ENCODE measurements at regions not wholly inside any gene's neighbourhood (a gene's known extent, or its start where the extent isn't known, plus 50 kb on each side); places are given as distances from the start of the nearest gene placed in this dataset.

DNA sequence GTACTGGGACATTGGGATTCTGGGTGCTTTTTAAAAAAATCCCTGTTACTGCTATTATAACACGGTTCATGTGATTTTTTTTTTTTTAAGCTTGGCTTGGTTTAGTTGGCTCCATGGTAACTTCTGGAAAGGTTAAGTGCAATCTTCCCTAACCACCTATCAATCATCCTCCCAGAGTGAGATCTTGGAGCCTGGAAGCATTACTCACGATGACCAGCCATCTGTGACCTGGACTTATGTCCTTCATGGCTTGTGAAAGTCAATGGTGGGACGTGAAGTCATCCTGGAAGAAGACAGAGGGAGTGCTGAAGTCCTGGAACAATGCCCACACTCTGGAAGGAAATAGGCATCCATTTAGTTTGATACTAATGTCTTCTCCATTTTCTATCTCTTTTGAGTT, 135.5 kb upstream of the FRMD4A start:
- ChIA-PET CTCF (interaction anchor here (0.5 to 0.8 kb wide), 2 partner anchors 9 to 170 kb away, joined by 3 to 4 read pairs; no protein-coding TSS in a partner anchor), POLR2A (ENCODE audit: unreplicated experiment) (no interaction called here)
- Histone ChIP-seq H2AK9ac (replicated peaks; ENCODE audit: low read depth, low read length, poor library complexity) (no peak overlapping the region), H3K79me1 (ENCODE audit: low read depth in 1 of 2, low read length in 2 of 2) (no peaks in the 10 kb centered on the region), H4K8ac (ENCODE audit: low read depth in 2 of 2, low read length in 2 of 2) (no peak overlapping the region), H3K9ac (ENCODE audit: low read depth, low read length) (no peak overlapping the region), H4K5ac (ENCODE audit: low read depth, low read length) (no peak overlapping the region), H2AK5ac (ENCODE audit: low read depth, low read length) (no peak overlapping the region; the same call in 1 of the 2 replicates), H2BK120ac (ENCODE audit: low read depth, low read length) (no peak overlapping the region), H3K9me3 (ENCODE audit: control insufficient read depth, insufficient read depth, low read length) (no peaks in the 10 kb centered on the region), H3K27ac (ENCODE audit: insufficient read depth, low read length) (no peak overlapping the region), H2BK15ac (ENCODE audit: low read depth, low read length) (no peak overlapping the region), H3K4me3 (ENCODE audit: insufficient read depth, low read depth, low read length) (no peak overlapping the region), H3K4me1 (ENCODE audit: control insufficient read depth, insufficient read depth, low read length) (peaks cover 6% of the 10 kb centered on the region), H2BK20ac (ENCODE audit: low read depth, low read length) (no peak overlapping the region), H3K23ac (ENCODE audit: low read depth, low read length) (no peak overlapping the region), H3K56ac (ENCODE audit: extremely low read depth, insufficient read depth, low read length) (no peak overlapping the region), H3K14ac (replicated peaks; ENCODE audit: low read depth, low read length) (no peak overlapping the region), H3K27me3 (ENCODE audit: control insufficient read depth, insufficient read depth, low read length) (no peaks in the 10 kb centered on the region), H3K36me3 (ENCODE audit: control insufficient read depth, insufficient read depth, low read length) (no peaks in the 10 kb centered on the region), H3K4me2 (ENCODE audit: low read depth, low read length) (no peak overlapping the region), H3K4ac (ENCODE audit: low read depth, low read length) (no peak overlapping the region; the same call in 1 of the 2 replicates), H4K91ac (ENCODE audit: insufficient read depth, low read depth, low read length) (no peak overlapping the region), H3K9me1 (ENCODE audit: insufficient read depth, low read length) (no peaks in the 10 kb centered on the region), H2AFZ (replicated peaks; ENCODE audit: low read length, poor library complexity) (no peak overlapping the region), H4K20me1 (ENCODE audit: insufficient read depth, low read length) (no peaks in the 10 kb centered on the region), H2BK5ac (ENCODE audit: low read depth, low read length, poor library complexity, severe bottlenecking) (no peak overlapping the region), H3K18ac (ENCODE audit: low read depth, low read length) (peak overlapping the region; percentile 24; the same call in 1 of the 2 replicates)
- intact Hi-C loops (cut with micrococcal nuclease), result no loop called here
- dilution Hi-C loops (cut with HindIII; ENCODE audit: low sequenced_read_pairs, unreplicated experiment), result no loop called here
- TF ChIP-seq CHD1 (IDR thresholded peaks at IDR 0.05; ENCODE audit: low read depth, low read length) (no peak), RFX5 (IDR thresholded peaks at IDR 0.05; ENCODE audit: low read depth, low read length) (no peak), MAZ (IDR thresholded peaks at IDR 0.05; ENCODE audit: borderline replicate concordance, low read depth, low read length) (no peak), NFE2L2 (IDR thresholded peaks at IDR 0.05; ENCODE audit: low read depth, low read length) (no peak), BHLHE40 (IDR thresholded peaks at IDR 0.05; ENCODE audit: low read depth, low read length) (no peak), MXI1 (IDR thresholded peaks at IDR 0.05; ENCODE audit: borderline replicate concordance, low read depth, low read length) (no peak), POLR2A (IDR thresholded peaks at IDR 0.05; ENCODE audit: low read depth, low read length) (no peak), MAFK (IDR thresholded peaks at IDR 0.05; ENCODE audit: low read depth, low read length) (no peak), RAD21 (IDR thresholded peaks at IDR 0.05; ENCODE audit: low read length) (no peak), FOS (IDR thresholded peaks at IDR 0.05; ENCODE audit: low read depth, low read length) (no peak), CEBPB (IDR thresholded peaks at IDR 0.05; ENCODE audit: low read depth, low read length) (no peak), RCOR1 (IDR thresholded peaks at IDR 0.05; ENCODE audit: insufficient replicate concordance, low read length) (no peak), SMC3 (IDR thresholded peaks at IDR 0.05; ENCODE audit: low read depth, low read length) (no peak)
- TF ChIP-seq, protein P1, sequence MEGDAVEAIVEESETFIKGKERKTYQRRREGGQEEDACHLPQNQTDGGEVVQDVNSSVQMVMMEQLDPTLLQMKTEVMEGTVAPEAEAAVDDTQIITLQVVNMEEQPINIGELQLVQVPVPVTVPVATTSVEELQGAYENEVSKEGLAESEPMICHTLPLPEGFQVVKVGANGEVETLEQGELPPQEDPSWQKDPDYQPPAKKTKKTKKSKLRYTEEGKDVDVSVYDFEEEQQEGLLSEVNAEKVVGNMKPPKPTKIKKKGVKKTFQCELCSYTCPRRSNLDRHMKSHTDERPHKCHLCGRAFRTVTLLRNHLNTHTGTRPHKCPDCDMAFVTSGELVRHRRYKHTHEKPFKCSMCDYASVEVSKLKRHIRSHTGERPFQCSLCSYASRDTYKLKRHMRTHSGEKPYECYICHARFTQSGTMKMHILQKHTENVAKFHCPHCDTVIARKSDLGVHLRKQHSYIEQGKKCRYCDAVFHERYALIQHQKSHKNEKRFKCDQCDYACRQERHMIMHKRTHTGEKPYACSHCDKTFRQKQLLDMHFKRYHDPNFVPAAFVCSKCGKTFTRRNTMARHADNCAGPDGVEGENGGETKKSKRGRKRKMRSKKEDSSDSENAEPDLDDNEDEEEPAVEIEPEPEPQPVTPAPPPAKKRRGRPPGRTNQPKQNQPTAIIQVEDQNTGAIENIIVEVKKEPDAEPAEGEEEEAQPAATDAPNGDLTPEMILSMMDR (conservative IDR thresholded peaks at IDR 0.05; ENCODE audit: low read depth, low read length), result no peak
- TF ChIP-seq, protein P2, sequence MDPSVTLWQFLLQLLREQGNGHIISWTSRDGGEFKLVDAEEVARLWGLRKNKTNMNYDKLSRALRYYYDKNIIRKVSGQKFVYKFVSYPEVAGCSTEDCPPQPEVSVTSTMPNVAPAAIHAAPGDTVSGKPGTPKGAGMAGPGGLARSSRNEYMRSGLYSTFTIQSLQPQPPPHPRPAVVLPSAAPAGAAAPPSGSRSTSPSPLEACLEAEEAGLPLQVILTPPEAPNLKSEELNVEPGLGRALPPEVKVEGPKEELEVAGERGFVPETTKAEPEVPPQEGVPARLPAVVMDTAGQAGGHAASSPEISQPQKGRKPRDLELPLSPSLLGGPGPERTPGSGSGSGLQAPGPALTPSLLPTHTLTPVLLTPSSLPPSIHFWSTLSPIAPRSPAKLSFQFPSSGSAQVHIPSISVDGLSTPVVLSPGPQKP (IDR thresholded peaks at IDR 0.05; ENCODE audit: borderline replicate concordance, low read depth, low read length), result no peak
- TF ChIP-seq, protein P3, sequence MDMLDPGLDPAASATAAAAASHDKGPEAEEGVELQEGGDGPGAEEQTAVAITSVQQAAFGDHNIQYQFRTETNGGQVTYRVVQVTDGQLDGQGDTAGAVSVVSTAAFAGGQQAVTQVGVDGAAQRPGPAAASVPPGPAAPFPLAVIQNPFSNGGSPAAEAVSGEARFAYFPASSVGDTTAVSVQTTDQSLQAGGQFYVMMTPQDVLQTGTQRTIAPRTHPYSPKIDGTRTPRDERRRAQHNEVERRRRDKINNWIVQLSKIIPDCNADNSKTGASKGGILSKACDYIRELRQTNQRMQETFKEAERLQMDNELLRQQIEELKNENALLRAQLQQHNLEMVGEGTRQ (IDR thresholded peaks at IDR 0.05; ENCODE audit: low read depth, low read length), result no peak
- in situ Hi-C loops (cut with MboI; ENCODE audit: low sequenced_read_pairs), result no loop called here
- peak; percentile 49 for DNase-seq
- no CpG with 5 or more reads among the region's 3 CpGs for WGBS, 2 experiments (ENCODE audit: extremely low coverage in 2 of 2, insufficient read length in 1 of 2)
- no TSS peak for BruUV-seq (replicated peaks)
- ATAC-seq (ENCODE audit: low read depth), result no peak

Data from IMR-90 (cell line).